ENCODE measurements at regions not wholly inside any gene's neighbourhood (a gene's known extent, or its start where the extent isn't known, plus 50 kb on each side); places are given as distances from the start of the nearest gene placed in this dataset.

- intact Hi-C loops (cut with DNase I) = no loop called here
- TF ChIP-seq CTCF (IDR thresholded peaks at IDR 0.05) = no peak
- WGBS, 2 donors = 70 to 85% methylated on average over 2 of the region's 2 CpGs
Measured at GRCh38 chr15:46266661-46267060, 631.8 kb downstream of the SQOR start.

DNA sequence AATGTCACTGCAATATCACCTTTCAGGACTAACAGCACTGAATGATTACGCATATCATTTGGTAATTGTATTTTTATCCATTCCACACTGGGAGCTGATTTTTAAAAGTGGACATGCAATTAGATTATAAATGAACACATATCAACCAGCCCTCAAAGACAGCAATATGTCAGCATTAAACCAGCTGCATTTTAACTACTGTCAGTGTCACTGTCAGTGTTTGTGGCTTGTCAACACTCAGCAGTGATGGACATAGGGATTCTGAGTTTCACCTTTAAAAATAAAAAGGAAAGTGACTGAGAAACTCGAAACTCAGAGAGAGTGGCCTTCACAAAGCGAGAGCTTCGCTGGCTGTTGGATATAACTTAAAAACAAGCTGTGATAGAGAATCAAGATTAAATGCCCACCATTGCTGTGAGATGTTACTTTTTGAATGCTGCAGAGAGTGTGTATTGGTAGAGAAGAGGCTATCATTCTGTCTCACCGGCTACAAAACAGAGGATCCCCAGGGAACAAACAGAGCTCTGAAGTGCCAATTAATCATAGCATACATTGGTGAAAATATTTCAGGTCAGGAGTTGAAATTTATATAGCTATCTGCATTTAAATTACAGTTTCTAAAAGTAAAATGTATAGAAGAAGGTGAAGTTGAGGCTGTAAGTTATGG, 635.8 kb downstream of the SQOR start:
- Histone ChIP-seq H3K4me1 (no peaks in the 10 kb centered on the region), H3K9me3 (peaks cover 0 to 3% (median 0%) of the 10 kb centered on the region in 11 donors), H3K4me3 (no peak overlapping the region), H3K27me3 (no peaks in the 10 kb centered on the region), H3K36me3 (no peaks in the 10 kb centered on the region), H3K27ac (no peak overlapping the region)
- ATAC-seq (no peak), DNase-seq (no peak)
- 89% methylated on average over 5 of the region's 5 CpGs for WGBS, 2 donors
- intact Hi-C loops (cut with DNase I) = loop anchor here in 1 of 10 donors (10.0 kb wide), 1 partner anchor 476 kb away; no protein-coding TSS in a partner anchor
- TF ChIP-seq CTCF (IDR thresholded peaks at IDR 0.05) = no peak

More at GRCh38 chr15:46266661-46267060, 631.8 kb downstream of the SQOR start:
- Histone ChIP-seq H3K27ac (no peak overlapping the region), H3K27me3 (no peaks in the 10 kb centered on the region), H3K4me3 (no peak overlapping the region), H3K4me1 (no peaks in the 10 kb centered on the region), H3K9me3 (peaks cover 0 to 3% (median 0%) of the 10 kb centered on the region in 11 donors), H3K36me3 (no peaks in the 10 kb centered on the region)
- DNase-seq (no peak), ATAC-seq (no peak)

GRCh38 chr15:46275701-46276100, 640.9 kb downstream of the SQOR start:
- intact Hi-C loops (cut with DNase I) = loop anchor here in 1 of 10 donors (10.0 kb wide), 1 partner anchor 481 kb away; no protein-coding TSS in a partner anchor
- Histone ChIP-seq H3K36me3 (no peaks in the 10 kb centered on the region), H3K27me3 (no peaks in the 10 kb centered on the region), H3K27ac (no peak overlapping the region), H3K4me3 (no peak overlapping the region), H3K9me3 (no peaks in the 10 kb centered on the region), H3K4me1 (no peaks in the 10 kb centered on the region)
- DNase-seq (no peak), ATAC-seq (no peak)
- TF ChIP-seq CTCF (IDR thresholded peaks at IDR 0.05) = no peak
- WGBS, 2 donors = 82% methylated on average over 1 of the region's 1 CpG

DNA sequence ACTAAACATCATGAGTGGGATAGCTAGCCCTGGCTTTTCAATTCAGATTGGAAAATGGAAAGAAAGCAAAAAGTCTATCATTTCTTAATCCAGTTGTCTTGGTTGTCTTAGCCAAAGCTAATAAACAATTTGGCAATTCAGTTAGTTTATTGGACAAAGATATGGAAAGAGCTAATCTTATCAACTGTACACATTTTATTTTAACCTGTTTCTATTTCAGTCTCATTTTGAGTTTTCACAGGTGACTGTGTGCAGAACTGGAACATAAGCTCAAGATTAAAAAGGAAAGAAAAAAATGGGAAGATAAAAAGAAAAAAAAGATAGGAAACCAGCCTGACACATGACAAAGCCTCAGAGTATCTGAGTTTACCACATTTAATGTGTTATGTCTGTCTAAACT, 642.6 kb downstream of the SQOR start:
- intact Hi-C loops (cut with DNase I) = loop anchor here in 1 of 10 donors (10.0 kb wide), 1 partner anchor 483 kb away; no protein-coding TSS in a partner anchor
- no peak for ATAC-seq
- no peaks in the 10 kb centered on the region for H3K27me3 ChIP-seq

More for the DNA sequence above, 642.6 kb downstream of the SQOR start:
- TF ChIP-seq CTCF (IDR thresholded peaks at IDR 0.05) = no peak
- H3K9me3 ChIP-seq = no peaks in the 10 kb centered on the region
- no peak for DNase-seq
- H3K27ac ChIP-seq = no peak overlapping the region
- no peaks in the 10 kb centered on the region for H3K4me1 ChIP-seq
- H3K36me3 ChIP-seq = no peaks in the 10 kb centered on the region
- no peak overlapping the region for H3K4me3 ChIP-seq

Data from heart right ventricle (tissue), 16 donors.